Liver (tissue), 8 donors: ENCODE measurements at regions not wholly inside any gene's neighbourhood (a gene's known extent, or its start where the extent isn't known, plus 50 kb on each side); places are given as distances from the start of the nearest gene placed in this dataset.

Experiments used
- DNase-seq: peaks from one replicate; pipeline ENCODE4 v3.0.0-alpha.2; 2017; ENCODE audit warnings: low spot score
- H3K27ac ChIP-seq, 2 donors: one replicate each; pipeline ENCODE4 v1.7.0; 2013; ENCODE audit warnings: inconsistent platforms in 2 of 2, low read length in 2 of 2, control low read depth in 1 of 2, low read depth in 1 of 2, mild to moderate bottlenecking in 1 of 2
- H3K27me3 ChIP-seq, 4 donors: one replicate each; pipeline versions ENCODE4 v1.6.1 to v1.7.0; 2013; ENCODE audit warnings: low read length in 3 of 4, inconsistent platforms in 1 of 4, mild to moderate bottlenecking in 1 of 4, moderate library complexity in 1 of 4; ENCODE audit not compliant: control insufficient read depth in 4 of 4, insufficient read depth in 4 of 4
- H3K36me3 ChIP-seq, 4 donors: one replicate each; pipeline versions ENCODE4 v1.6.1 to v1.7.0; 2013; ENCODE audit warnings: low read length in 3 of 4, mild to moderate bottlenecking in 3 of 4, low read depth in 1 of 4, moderate library complexity in 1 of 4; ENCODE audit not compliant: control insufficient read depth in 4 of 4, insufficient read depth in 3 of 4
- H3K4me1 ChIP-seq, 4 donors: one replicate each; pipeline versions ENCODE4 v1.6.1 to v1.7.0; 2013; ENCODE audit warnings: low read length in 3 of 4, mild to moderate bottlenecking in 3 of 4, moderate library complexity in 1 of 4; ENCODE audit not compliant: control insufficient read depth in 4 of 4, insufficient read depth in 4 of 4
- H3K4me3 ChIP-seq, 3 donors: one replicate each; pipeline versions ENCODE4 v1.6.1 to v1.7.0; 2013; ENCODE audit warnings: low read length in 3 of 3, control low read depth in 1 of 3, low read depth in 1 of 3, mild to moderate bottlenecking in 1 of 3
- H3K9ac ChIP-seq, 2 donors: one replicate each; pipeline ENCODE4 v1.7.0; 2013; ENCODE audit warnings: low read length in 2 of 2, mild to moderate bottlenecking in 2 of 2, moderate library complexity in 2 of 2, control low read depth in 1 of 2, low read depth in 1 of 2
- H3K9me3 ChIP-seq, 4 donors: one replicate each; pipeline versions ENCODE4 v1.6.1 to v1.7.0; 2013; ENCODE audit warnings: low read length in 3 of 4; ENCODE audit not compliant: control insufficient read depth in 4 of 4
- CTCF ChIP-seq: fragments of 150-350 bp; IDR thresholded peaks from 2 replicates; pipeline ENCODE4 v1.5.1; 2017; ENCODE audit warnings: improper control_type of control experiment, low read depth, low read length; ENCODE audit not compliant: missing input control
- EGR1 ChIP-seq, 2 donors: IDR thresholded peaks; 2 replicates each; pipeline ENCODE4 v1.6.1; 2016 to 2018; ENCODE audit warnings: antibody characterized with exemption in 2 of 2, low read depth in 2 of 2
- FOXA1 ChIP-seq: IDR thresholded peaks from 2 replicates; pipeline ENCODE4 v1.6.1; 2016; ENCODE audit warnings: antibody characterized with exemption
- FOXA2 ChIP-seq: IDR thresholded peaks from 2 replicates; pipeline ENCODE4 v1.6.1; 2016; ENCODE audit warnings: antibody characterized with exemption
- GABPA ChIP-seq, 2 donors: IDR thresholded peaks in 1 of 2; conservative IDR thresholded peaks in 1 of 2; 2 replicates each; pipeline ENCODE4 v1.6.1; 2016; ENCODE audit warnings: antibody characterized with exemption in 2 of 2, mild to moderate bottlenecking in 1 of 2, moderate library complexity in 1 of 2
- HNF4A ChIP-seq, 2 donors: conservative IDR thresholded peaks; 2 replicates each; pipeline ENCODE4 v1.6.1; 2016; ENCODE audit warnings: antibody characterized with exemption in 2 of 2, mild to moderate bottlenecking in 2 of 2
- JUND ChIP-seq, 2 donors: IDR thresholded peaks; 2 replicates each; pipeline ENCODE4 v1.6.1; 2016; ENCODE audit warnings: antibody characterized with exemption in 2 of 2
- NR2F2 ChIP-seq: IDR thresholded peaks from 2 replicates; pipeline ENCODE4 v1.6.1; 2016; ENCODE audit warnings: antibody characterized with exemption
- RAD21 ChIP-seq, 2 donors: IDR thresholded peaks; 2 replicates each; pipeline ENCODE4 v1.6.1; 2016; ENCODE audit warnings: antibody characterized with exemption in 2 of 2, mild to moderate bottlenecking in 2 of 2
- REST ChIP-seq: IDR thresholded peaks from 2 replicates; pipeline ENCODE4 v1.6.1; 2016; ENCODE audit warnings: antibody characterized with exemption, mild to moderate bottlenecking
- RXRA ChIP-seq, 2 donors: IDR thresholded peaks; 2 replicates each; pipeline ENCODE4 v1.6.1; 2017 to 2018; ENCODE audit warnings: antibody characterized with exemption in 2 of 2, mild to moderate bottlenecking in 1 of 2
- SP1 ChIP-seq: IDR thresholded peaks from 2 replicates; pipeline ENCODE4 v1.6.1; 2018; ENCODE audit warnings: antibody characterized with exemption, mild to moderate bottlenecking
- YY1 ChIP-seq: IDR thresholded peaks from 2 replicates; pipeline ENCODE4 v1.6.1; 2016; ENCODE audit warnings: antibody characterized with exemption, mild to moderate bottlenecking
- ZBTB33 ChIP-seq: IDR thresholded peaks from 2 replicates; pipeline ENCODE4 v1.6.1; 2016; ENCODE audit warnings: antibody characterized with exemption
- WGBS: extraction: QIAGEN DNeasy Blood & Tissue Kit; methylation state at CpG from one replicate; pipeline ENCODE4 v1.1.7; 2013; 5-methylcytosine and 5-hydroxymethylcytosine counted together
- TF ChIP-seq, protein P1 (sequence below): IDR thresholded peaks from 2 replicates; pipeline ENCODE4 v1.6.1; 2016; ENCODE audit warnings: antibody characterized with exemption
- TF ChIP-seq, protein P2 (sequence below): IDR thresholded peaks from 2 replicates; pipeline ENCODE4 v1.6.1; 2016; ENCODE audit warnings: antibody characterized with exemption
- donor health status: healthy.
- donor health status: healthy.
- donor health status: healthy.
- donor health status: healthy.
- donor health status: healthy.

GRCh38 chr15:39354189-39354588, 226.7 kb upstream of the THBS1 start:
- 89% methylated on average over 3 of the region's 3 CpGs for WGBS
- no peak overlapping the region for H3K9ac ChIP-seq
- H3K27ac ChIP-seq = no peak overlapping the region

GRCh38 chr15:39357480-39358268, 223.2 kb upstream of the THBS1 start:
- Histone ChIP-seq H3K9ac (no peak overlapping the region), H3K36me3 (no peaks in the 10 kb centered on the region), H3K4me1 (peaks cover 6 to 36% (median 20%) of the 10 kb centered on the region in 4 donors), H3K9me3 (no peaks in the 10 kb centered on the region), H3K4me3 (no peak overlapping the region), H3K27ac (peak overlapping the region in 1 of 2 donors; percentile 42), H3K27me3 (no peaks in the 10 kb centered on the region)
- no peak for DNase-seq
- TF ChIP-seq, protein P1, sequence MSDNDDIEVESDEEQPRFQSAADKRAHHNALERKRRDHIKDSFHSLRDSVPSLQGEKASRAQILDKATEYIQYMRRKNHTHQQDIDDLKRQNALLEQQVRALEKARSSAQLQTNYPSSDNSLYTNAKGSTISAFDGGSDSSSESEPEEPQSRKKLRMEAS = no peak
- TF ChIP-seq GABPA (IDR thresholded peaks at IDR 0.05 in 1 of 2, conservative IDR thresholded peaks at IDR 0.05 in 1 of 2) (no peak), NR2F2 (no peak), JUND (IDR thresholded peaks at IDR 0.05) (no peak), REST (no peak), SP1 (no peak), YY1 (no peak), EGR1 (IDR thresholded peaks at IDR 0.05; ENCODE audit: low read depth in 2 of 2) (no peak), HNF4A (conservative IDR thresholded peaks at IDR 0.05) (no peak), FOXA2 (no peak), RXRA (IDR thresholded peaks at IDR 0.05) (no peak), ZBTB33 (no peak), RAD21 (IDR thresholded peaks at IDR 0.05) (no peak), CTCF (no peak)
- TF ChIP-seq, protein P2, sequence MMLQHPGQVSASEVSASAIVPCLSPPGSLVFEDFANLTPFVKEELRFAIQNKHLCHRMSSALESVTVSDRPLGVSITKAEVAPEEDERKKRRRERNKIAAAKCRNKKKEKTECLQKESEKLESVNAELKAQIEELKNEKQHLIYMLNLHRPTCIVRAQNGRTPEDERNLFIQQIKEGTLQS = no peak
- 83% methylated on average over 8 of the region's 8 CpGs for WGBS

More at GRCh38 chr15:39354189-39354588, 226.7 kb upstream of the THBS1 start:
- DNase-seq = no peak
- no peaks in the 10 kb centered on the region for H3K9me3 ChIP-seq
- TF ChIP-seq FOXA1 (no peak), EGR1 (IDR thresholded peaks at IDR 0.05; ENCODE audit: low read depth in 2 of 2) (no peak), HNF4A (conservative IDR thresholded peaks at IDR 0.05) (no peak), YY1 (no peak), JUND (IDR thresholded peaks at IDR 0.05) (no peak), SP1 (no peak), RXRA (IDR thresholded peaks at IDR 0.05) (no peak), CTCF (no peak)
- TF ChIP-seq, protein P2 = no peak
- H3K4me1 ChIP-seq = peaks cover 3 to 8% (median 5%) of the 10 kb centered on the region in 4 donors
- no peaks in the 10 kb centered on the region for H3K27me3 ChIP-seq
- no peak overlapping the region for H3K4me3 ChIP-seq
- H3K36me3 ChIP-seq = no peaks in the 10 kb centered on the region
